SH-SY5Y (cell line): ENCODE measurements at regions not wholly inside any gene's neighbourhood (a gene's known extent, or its start where the extent isn't known, plus 50 kb on each side); places are given as distances from the start of the nearest gene placed in this dataset.

Experiments used
- GATA2 ChIP-seq: IDR thresholded peaks from 2 replicates; pipeline ENCODE4 v1.6.1; 2011; ENCODE audit warnings: mild to moderate bottlenecking, low read depth, low read length
- GATA3 ChIP-seq: IDR thresholded peaks from 2 replicates; pipeline ENCODE4 v1.6.1; 2011; ENCODE audit warnings: low read depth, mild to moderate bottlenecking, low read length, moderate library complexity

DNA sequence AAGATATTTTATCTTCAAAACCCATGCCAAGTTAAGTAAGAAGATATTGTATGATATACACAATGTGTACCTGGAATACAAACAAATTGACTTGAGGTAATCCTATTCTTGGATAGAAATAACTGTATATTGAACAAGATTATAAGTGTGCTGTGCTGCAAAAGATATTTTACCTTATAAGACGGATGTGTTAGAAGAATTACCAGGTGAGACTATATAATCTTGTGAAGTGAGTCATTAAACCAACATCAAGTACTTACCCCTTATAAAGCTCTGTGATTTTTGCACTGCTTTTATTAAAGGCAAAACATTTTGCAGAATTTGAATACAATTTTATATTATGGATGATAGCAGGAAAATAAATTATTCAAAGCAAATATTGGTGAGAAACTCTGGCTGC, 570.0 kb downstream of the MMUT start:
- TF ChIP-seq GATA3 (no peak), GATA2 (no peak)
